ENCODE measurements at regions not wholly inside any gene's neighbourhood (a gene's known extent, or its start where the extent isn't known, plus 50 kb on each side); places are given as distances from the start of the nearest gene placed in this dataset.
"Not testable (repeated sequence)": the region's sequence is repeated elsewhere in the genome, so short reads cannot be mapped to it uniquely, and the experiment has no call there.

- no peak overlapping the region for H2BK12ac ChIP-seq (ENCODE audit: low read length)
- WGBS (ENCODE audit: extremely low coverage, insufficient coverage, insufficient read length), result no CpG with 5 or more reads among the region's 6 CpGs
- no peak overlapping the region for H3K23ac ChIP-seq (ENCODE audit: low read length)
- H3K36me3 ChIP-seq (ENCODE audit: control insufficient read depth in 1 of 2, insufficient read depth in 2 of 2, low read length in 2 of 2), result no peaks in the 10 kb centered on the region
- no peaks in the 10 kb centered on the region for H3K4me1 ChIP-seq (ENCODE audit: control insufficient read depth in 1 of 2, insufficient read depth in 2 of 2, low read length in 2 of 2)
- H3K4ac ChIP-seq (ENCODE audit: low read depth, low read length), result no peak overlapping the region
- H3K27ac ChIP-seq (ENCODE audit: low read depth, low read length), result no peak overlapping the region
- H4K12ac ChIP-seq (ENCODE audit: low read depth, low read length), result no peak overlapping the region
- no peak overlapping the region for H3K14ac ChIP-seq (ENCODE audit: low read length)
- no peak overlapping the region for H4K91ac ChIP-seq (ENCODE audit: low read depth, low read length)
- no peak overlapping the region for H2AFZ ChIP-seq (ENCODE audit: insufficient read depth, low read length, poor library complexity)
- H2BK5ac ChIP-seq (ENCODE audit: low read depth, low read length, poor library complexity), result no peak overlapping the region
- H4K8ac ChIP-seq (ENCODE audit: low read depth, low read length), result no peak overlapping the region
- H3K79me2 ChIP-seq (ENCODE audit: control insufficient read depth, insufficient read depth, low read length, poor library complexity), result no peaks in the 10 kb centered on the region
- H3K79me1 ChIP-seq (ENCODE audit: low read length), result no peaks in the 10 kb centered on the region
- H3K9me3 ChIP-seq (ENCODE audit: insufficient read depth, low read depth, low read length), result peaks cover 3% of the 10 kb centered on the region
- no peak overlapping the region for H3K18ac ChIP-seq (ENCODE audit: low read length)
- no peak overlapping the region for H3K4me3 ChIP-seq (ENCODE audit: low read depth, low read length)
- H3K4me2 ChIP-seq (ENCODE audit: low read length), result no peak overlapping the region
- no peak overlapping the region for H2AK5ac ChIP-seq (ENCODE audit: low read length)
- DNase-seq, result no peak
- no peak overlapping the region for H3K9ac ChIP-seq (ENCODE audit: low read length)
- H2BK120ac ChIP-seq (ENCODE audit: insufficient read depth, low read length, poor library complexity), result no peak overlapping the region
- no peaks in the 10 kb centered on the region for H3K27me3 ChIP-seq (ENCODE audit: insufficient read depth, low read length)
Observed at GRCh38 chr7:86391813-86392212, 251.9 kb upstream of the GRM3 start.

GRCh38 chr7:86375602-86376001 is 268.1 kb upstream of the GRM3 start:
- not testable (repeated sequence) for H2AK5ac ChIP-seq (ENCODE audit: low read length); H2AFZ ChIP-seq (ENCODE audit: insufficient read depth, low read length, poor library complexity); H2BK5ac ChIP-seq (ENCODE audit: low read depth, low read length, poor library complexity); H3K27me3 ChIP-seq (ENCODE audit: insufficient read depth, low read length); H3K4me1 ChIP-seq (ENCODE audit: control insufficient read depth in 1 of 2, insufficient read depth in 2 of 2, low read length in 2 of 2); H3K36me3 ChIP-seq (ENCODE audit: control insufficient read depth in 1 of 2, insufficient read depth in 2 of 2, low read length in 2 of 2); H3K79me1 ChIP-seq (ENCODE audit: low read length); H3K4ac ChIP-seq (ENCODE audit: low read depth, low read length); H4K12ac ChIP-seq (ENCODE audit: low read depth, low read length); H3K27ac ChIP-seq (ENCODE audit: low read depth, low read length); DNase-seq; H4K8ac ChIP-seq (ENCODE audit: low read depth, low read length); H2BK120ac ChIP-seq (ENCODE audit: insufficient read depth, low read length, poor library complexity); H3K79me2 ChIP-seq (ENCODE audit: control insufficient read depth, insufficient read depth, low read length, poor library complexity); H2BK12ac ChIP-seq (ENCODE audit: low read length); H3K14ac ChIP-seq (ENCODE audit: low read length); H3K18ac ChIP-seq (ENCODE audit: low read length); H3K4me2 ChIP-seq (ENCODE audit: low read length); H3K9ac ChIP-seq (ENCODE audit: low read length); H3K9me3 ChIP-seq (ENCODE audit: insufficient read depth, low read depth, low read length); H4K91ac ChIP-seq (ENCODE audit: low read depth, low read length); H3K4me3 ChIP-seq (ENCODE audit: low read depth, low read length); H3K23ac ChIP-seq (ENCODE audit: low read length)
- no CpG with 5 or more reads among the region's 10 CpGs for WGBS (ENCODE audit: extremely low coverage, insufficient coverage, insufficient read length)

- H4K91ac ChIP-seq (ENCODE audit: low read depth, low read length), result no peak overlapping the region
- no peak overlapping the region for H4K8ac ChIP-seq (ENCODE audit: low read depth, low read length)
- H3K9me3 ChIP-seq (ENCODE audit: insufficient read depth, low read depth, low read length), result peaks cover 2% of the 10 kb centered on the region
- no peak for DNase-seq
- no peak overlapping the region for H3K18ac ChIP-seq (ENCODE audit: low read length)
- H3K79me2 ChIP-seq (ENCODE audit: control insufficient read depth, insufficient read depth, low read length, poor library complexity), result no peaks in the 10 kb centered on the region
- H2AK5ac ChIP-seq (ENCODE audit: low read length), result no peak overlapping the region
- H3K36me3 ChIP-seq (ENCODE audit: control insufficient read depth in 1 of 2, insufficient read depth in 2 of 2, low read length in 2 of 2), result no peaks in the 10 kb centered on the region
- H2AFZ ChIP-seq (ENCODE audit: insufficient read depth, low read length, poor library complexity), result no peak overlapping the region
- no peak overlapping the region for H2BK12ac ChIP-seq (ENCODE audit: low read length)
- H3K4me3 ChIP-seq (ENCODE audit: low read depth, low read length), result no peak overlapping the region
- H3K27me3 ChIP-seq (ENCODE audit: insufficient read depth, low read length), result no peaks in the 10 kb centered on the region
- H2BK120ac ChIP-seq (ENCODE audit: insufficient read depth, low read length, poor library complexity), result no peak overlapping the region
- no peaks in the 10 kb centered on the region for H3K4me1 ChIP-seq (ENCODE audit: control insufficient read depth in 1 of 2, insufficient read depth in 2 of 2, low read length in 2 of 2)
- no peak overlapping the region for H4K12ac ChIP-seq (ENCODE audit: low read depth, low read length)
- H3K23ac ChIP-seq (ENCODE audit: low read length), result no peak overlapping the region
- no peak overlapping the region for H3K9ac ChIP-seq (ENCODE audit: low read length)
- H3K79me1 ChIP-seq (ENCODE audit: low read length), result no peaks in the 10 kb centered on the region
- no peak overlapping the region for H3K14ac ChIP-seq (ENCODE audit: low read length)
- H2BK5ac ChIP-seq (ENCODE audit: low read depth, low read length, poor library complexity), result no peak overlapping the region
- no peak overlapping the region for H3K4me2 ChIP-seq (ENCODE audit: low read length)
- no peak overlapping the region for H3K4ac ChIP-seq (ENCODE audit: low read depth, low read length)
- no CpG with 5 or more reads among the region's 3 CpGs for WGBS (ENCODE audit: extremely low coverage, insufficient coverage, insufficient read length)
- no peak overlapping the region for H3K27ac ChIP-seq (ENCODE audit: low read depth, low read length)
Observed at GRCh38 chr7:86372262-86372661, 271.4 kb upstream of the GRM3 start.

GRCh38 chr7:86366946-86367345 is 276.8 kb upstream of the GRM3 start:
- H3K36me3 ChIP-seq (ENCODE audit: control insufficient read depth in 1 of 2, insufficient read depth in 2 of 2, low read length in 2 of 2), result no peaks in the 10 kb centered on the region
- H3K4me3 ChIP-seq (ENCODE audit: low read depth, low read length), result no peak overlapping the region
- H3K14ac ChIP-seq (ENCODE audit: low read length), result no peak overlapping the region
- no peaks in the 10 kb centered on the region for H3K27me3 ChIP-seq (ENCODE audit: insufficient read depth, low read length)
- H4K12ac ChIP-seq (ENCODE audit: low read depth, low read length), result no peak overlapping the region
- H3K4me1 ChIP-seq (ENCODE audit: control insufficient read depth in 1 of 2, insufficient read depth in 2 of 2, low read length in 2 of 2), result no peaks in the 10 kb centered on the region
- H2BK120ac ChIP-seq (ENCODE audit: insufficient read depth, low read length, poor library complexity), result no peak overlapping the region
- no peaks in the 10 kb centered on the region for H3K9me3 ChIP-seq (ENCODE audit: insufficient read depth, low read depth, low read length)
- H2AFZ ChIP-seq (ENCODE audit: insufficient read depth, low read length, poor library complexity), result no peak overlapping the region
- H2BK12ac ChIP-seq (ENCODE audit: low read length), result no peak overlapping the region
- H3K18ac ChIP-seq (ENCODE audit: low read length), result no peak overlapping the region
- no peak overlapping the region for H3K27ac ChIP-seq (ENCODE audit: low read depth, low read length)
- H2BK5ac ChIP-seq (ENCODE audit: low read depth, low read length, poor library complexity), result no peak overlapping the region
- H3K4me2 ChIP-seq (ENCODE audit: low read length), result no peak overlapping the region
- H3K4ac ChIP-seq (ENCODE audit: low read depth, low read length), result no peak overlapping the region
- H3K79me1 ChIP-seq (ENCODE audit: low read length), result no peaks in the 10 kb centered on the region
- H3K79me2 ChIP-seq (ENCODE audit: control insufficient read depth, insufficient read depth, low read length, poor library complexity), result no peaks in the 10 kb centered on the region
- H4K8ac ChIP-seq (ENCODE audit: low read depth, low read length), result no peak overlapping the region
- no peak overlapping the region for H4K91ac ChIP-seq (ENCODE audit: low read depth, low read length)
- no peak overlapping the region for H3K9ac ChIP-seq (ENCODE audit: low read length)
- no peak for DNase-seq
- H2AK5ac ChIP-seq (ENCODE audit: low read length), result no peak overlapping the region
- H3K23ac ChIP-seq (ENCODE audit: low read length), result no peak overlapping the region

- H2AK5ac ChIP-seq (ENCODE audit: low read length); DNase-seq; H3K79me2 ChIP-seq (ENCODE audit: control insufficient read depth, insufficient read depth, low read length, poor library complexity); H2BK5ac ChIP-seq (ENCODE audit: low read depth, low read length, poor library complexity); H3K14ac ChIP-seq (ENCODE audit: low read length); H2BK12ac ChIP-seq (ENCODE audit: low read length); H4K8ac ChIP-seq (ENCODE audit: low read depth, low read length); H3K27me3 ChIP-seq (ENCODE audit: insufficient read depth, low read length); H2AFZ ChIP-seq (ENCODE audit: insufficient read depth, low read length, poor library complexity); H3K9ac ChIP-seq (ENCODE audit: low read length); H3K36me3 ChIP-seq (ENCODE audit: control insufficient read depth in 1 of 2, insufficient read depth in 2 of 2, low read length in 2 of 2); H3K9me3 ChIP-seq (ENCODE audit: insufficient read depth, low read depth, low read length); H3K4me2 ChIP-seq (ENCODE audit: low read length); H3K23ac ChIP-seq (ENCODE audit: low read length); H4K91ac ChIP-seq (ENCODE audit: low read depth, low read length); H3K4me1 ChIP-seq (ENCODE audit: control insufficient read depth in 1 of 2, insufficient read depth in 2 of 2, low read length in 2 of 2); H4K12ac ChIP-seq (ENCODE audit: low read depth, low read length); H3K27ac ChIP-seq (ENCODE audit: low read depth, low read length); H2BK120ac ChIP-seq (ENCODE audit: insufficient read depth, low read length, poor library complexity); H3K4me3 ChIP-seq (ENCODE audit: low read depth, low read length); H3K4ac ChIP-seq (ENCODE audit: low read depth, low read length); H3K18ac ChIP-seq (ENCODE audit: low read length); H3K79me1 ChIP-seq (ENCODE audit: low read length): not testable (repeated sequence)
- WGBS (ENCODE audit: extremely low coverage, insufficient coverage, insufficient read length), result no CpG with 5 or more reads among the region's 14 CpGs
Observed at GRCh38 chr7:86340407-86340806, 303.3 kb upstream of the GRM3 start.

Data from trophoblast cell (in vitro differentiated cells and primary cell).